ENCODE measurements at regions not wholly inside any gene's neighbourhood (a gene's known extent, or its start where the extent isn't known, plus 50 kb on each side); places are given as distances from the start of the nearest gene placed in this dataset.

GRCh38 chr11:95296621-95297025, 65.6 kb upstream of the SESN3 start:
- no peaks in the 10 kb centered on the region for H3K23me2 ChIP-seq (ENCODE audit: insufficient read length, low read depth, low read length, poor library complexity, severe bottlenecking)
- no peak for TF ChIP-seq CTCF (conservative IDR thresholded peaks at IDR 0.05)

More at GRCh38 chr11:95296621-95297025, 65.6 kb upstream of the SESN3 start:
- Histone ChIP-seq H3K9me3 (ENCODE audit: control insufficient read depth, low read depth, low read length) (no peaks in the 10 kb centered on the region), H3K4me1 (ENCODE audit: insufficient read depth, low read length) (peaks cover 8% of the 10 kb centered on the region; the same call in 1 of the 2 replicates), H3K18ac (ENCODE audit: insufficient read length, low read depth, low read length) (no peak overlapping the region), H3K14ac (ENCODE audit: insufficient read depth, low read length) (no peak overlapping the region), H4K5ac (ENCODE audit: insufficient read length, low read depth, low read length) (no peak overlapping the region), H3K79me2 (ENCODE audit: insufficient read depth, low read length) (no peaks in the 10 kb centered on the region), H3K27ac (ENCODE audit: insufficient read length, low read depth, low read length) (no peak overlapping the region), H2AFZ (ENCODE audit: low read length) (no peak overlapping the region), H2BK15ac (ENCODE audit: low read depth, low read length) (no peak overlapping the region), H3K9ac (ENCODE audit: extremely low read depth, insufficient read length, low read length) (no peak overlapping the region), H2BK12ac (ENCODE audit: insufficient read length, low read depth, low read length) (no peak overlapping the region), H3T11ph (ENCODE audit: low read length) (no peak overlapping the region), H3K4me2 (ENCODE audit: insufficient read depth, insufficient read length, low read length) (no peak overlapping the region), H2AK5ac (ENCODE audit: insufficient read length, low read length) (no peak overlapping the region), H2BK5ac (ENCODE audit: insufficient read length, low read length) (no peak overlapping the region), H2BK120ac (ENCODE audit: low read depth, low read length, poor library complexity, severe bottlenecking) (no peak overlapping the region), H3K23ac (ENCODE audit: insufficient read length, low read depth, low read length) (no peak overlapping the region), H3K4ac (ENCODE audit: low read depth, low read length) (no peak overlapping the region), H4K8ac (replicated peaks; ENCODE audit: insufficient read length, low read depth, low read length) (no peak overlapping the region), H2BK20ac (ENCODE audit: low read depth, low read length, poor library complexity, severe bottlenecking) (no peak overlapping the region), H4K20me1 (ENCODE audit: control insufficient read depth, insufficient read depth, insufficient read length) (no peaks in the 10 kb centered on the region), H3K56ac (ENCODE audit: insufficient read length, low read depth, low read length) (no peak overlapping the region), H3K27me3 (ENCODE audit: insufficient read depth, low read length) (no peaks in the 10 kb centered on the region), H4K91ac (ENCODE audit: insufficient read length, low read depth, low read length) (no peak overlapping the region), H3K79me1 (ENCODE audit: insufficient read depth, low read depth, low read length, poor library complexity, severe bottlenecking) (no peaks in the 10 kb centered on the region)
- Mint-ChIP-seq H3K27ac (no peak overlapping the region), H3K27me3 (ENCODE audit: low read depth) (no peaks in the 10 kb centered on the region), H3K36me3 (ENCODE audit: insufficient read depth in 1 of 3, low read depth in 3 of 3) (no peaks in the 10 kb centered on the region), H3K4me1 (peaks cover 76 to 81% of the 10 kb centered on the region in 2 experiments), H3K9me3 (no peaks in the 10 kb centered on the region), H3K4me3 (no peak overlapping the region)
- DNase-seq = no peak
- WGBS (ENCODE audit: extremely low coverage, insufficient read length, low lambda C conversion rate) = no CpG with 5 or more reads among the region's 6 CpGs
